Calu3 (cell line): ENCODE measurements at regions not wholly inside any gene's neighbourhood (a gene's known extent, or its start where the extent isn't known, plus 50 kb on each side); places are given as distances from the start of the nearest gene placed in this dataset.
A peak's percentile ranks its signal among the peaks of the same experiment; 100 is the strongest.

Experiments
- BruUV-seq: library from RNA; stranded (reverse); fragments of 400-500 nt; replicated peaks from 2 replicates; lab custom pipeline; 2021; lab: Mats Ljungman, UMichigan
- CTCF ChIA-PET: fragments of 300-600 bp; sonication (Branson Sonifier 250); formaldehyde crosslinking; loops from one replicate; lab custom pipeline; 2022; ENCODE audit warnings: antibody characterized with exemption; lab: Charles Lee
- DNase-seq: peaks from one replicate; pipeline ENCODE4 v3.0.0; 2022
- H3K27ac Mint-ChIP-seq: one replicate; pipeline ENCODE4 v1.8.0; 2022; ENCODE audit warnings: mixed read lengths; ENCODE audit not compliant: unreplicated experiment
- H3K27me3 Mint-ChIP-seq: one replicate; pipeline ENCODE4 v1.8.0; 2022; ENCODE audit warnings: mixed read lengths; ENCODE audit not compliant: unreplicated experiment
- H3K36me3 Mint-ChIP-seq: one replicate; pipeline ENCODE4 v1.8.0; 2022; ENCODE audit warnings: mild to moderate bottlenecking, moderate library complexity, mixed read lengths; ENCODE audit not compliant: insufficient read depth, unreplicated experiment
- H3K4me1 Mint-ChIP-seq: one replicate; pipeline ENCODE4 v1.8.0; 2022; ENCODE audit warnings: mild to moderate bottlenecking, low read depth, mixed read lengths; ENCODE audit not compliant: unreplicated experiment
- H3K4me3 Mint-ChIP-seq: one replicate; pipeline ENCODE4 v1.8.0; 2022; ENCODE audit warnings: mild to moderate bottlenecking, low read depth, moderate library complexity, mixed read lengths; ENCODE audit not compliant: unreplicated experiment
- H3K9me3 Mint-ChIP-seq: one replicate; pipeline ENCODE4 v1.8.0; 2022; ENCODE audit warnings: low read depth, mixed read lengths; ENCODE audit not compliant: unreplicated experiment
- CTCF ChIP-seq: fragments of 200-600 bp; IDR thresholded peaks from one replicate; pipeline ENCODE4 v1.8.0; 2022; ENCODE audit warnings: antibody characterized with exemption; ENCODE audit not compliant: unreplicated experiment
- intact Hi-C: fragments of 100-400 bp; cut with micrococcal nuclease; formaldehyde crosslinking; loops from one replicate; pipeline ENCODE4 v1.10.0; 2022; ENCODE audit not compliant: unreplicated experiment

DNA sequence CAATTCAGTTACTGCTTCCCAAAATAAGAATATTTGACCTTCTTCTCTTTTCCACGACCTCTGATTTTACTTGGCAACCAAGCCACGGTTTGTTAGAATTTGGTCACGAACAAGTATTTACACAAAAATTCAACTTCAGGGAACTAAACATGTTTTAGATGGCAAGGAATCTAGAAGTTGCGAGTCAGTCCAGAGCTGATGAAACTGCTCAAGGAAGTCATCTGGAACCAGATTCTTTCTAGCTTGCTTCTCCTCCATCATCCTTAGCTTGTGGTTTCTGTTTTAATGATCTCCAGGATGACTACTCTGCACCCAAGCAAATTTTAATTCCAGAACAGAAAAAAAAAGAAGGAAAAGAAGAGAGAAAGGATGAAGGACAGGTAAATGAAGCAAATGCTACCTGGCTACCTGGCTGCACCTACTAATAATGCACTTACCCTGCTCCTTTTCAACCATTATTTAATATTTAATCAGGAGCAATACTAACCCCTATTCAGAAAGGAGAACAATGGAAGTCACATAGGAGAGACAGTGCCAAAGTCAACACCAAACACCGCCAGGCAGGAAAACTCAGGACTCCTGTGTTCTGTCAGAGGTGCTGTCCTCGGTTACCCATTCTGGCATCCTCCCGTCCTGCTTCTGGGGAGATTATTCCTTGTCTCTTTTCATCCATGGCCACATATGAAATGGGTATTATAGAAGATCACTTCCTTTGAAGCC, 54.2 kb upstream of the RGS7 start:
- Mint-ChIP-seq H3K27ac (no peak overlapping the region), H3K4me3 (no peak overlapping the region), H3K4me1 (no peaks in the 10 kb centered on the region), H3K9me3 (no peaks in the 10 kb centered on the region), H3K36me3 (no peaks in the 10 kb centered on the region), H3K27me3 (no peaks in the 10 kb centered on the region)
- BruUV-seq, result no TSS peak
- intact Hi-C loops, result no loop called here
- no peak for DNase-seq
- no peak for TF ChIP-seq CTCF
- CTCF ChIA-PET, result interaction anchor here (1.0 kb wide), 1 partner anchor 445 kb away, joined by 3 read pairs; no protein-coding TSS in a partner anchor

- no TSS peak for BruUV-seq
- peak; percentile 18 for DNase-seq
- peak; percentile 17 for TF ChIP-seq CTCF
- Mint-ChIP-seq H3K4me1 (no peaks in the 10 kb centered on the region), H3K36me3 (no peaks in the 10 kb centered on the region), H3K9me3 (no peaks in the 10 kb centered on the region), H3K27me3 (peaks cover 14% of the 10 kb centered on the region), H3K4me3 (no peak overlapping the region), H3K27ac (no peak overlapping the region)
- CTCF ChIA-PET, result no interaction called here
- intact Hi-C loops, result loop anchor here (1.0 to 5.0 kb wide), 4 partner anchors 96 to 676 kb away; no protein-coding TSS in a partner anchor
Measured at GRCh38 chr1:241408170-241408569, 51.2 kb upstream of the RGS7 start.
